ENCODE measurements at regions not wholly inside any gene's neighbourhood (a gene's known extent, or its start where the extent isn't known, plus 50 kb on each side); places are given as distances from the start of the nearest gene placed in this dataset.

- TF ChIP-seq CTCF (IDR thresholded peaks at IDR 0.05) (no peak), EP300 (IDR thresholded peaks at IDR 0.05) (no peak), POLR2A (IDR thresholded peaks at IDR 0.05) (no peak)
Observed at GRCh38 chr9:99366183-99366582, 144.1 kb downstream of the SEC61B start.
